ENCODE measurements at regions not wholly inside any gene's neighbourhood (a gene's known extent, or its start where the extent isn't known, plus 50 kb on each side); places are given as distances from the start of the nearest gene placed in this dataset.
A peak's percentile ranks its signal among the peaks of the same experiment; 100 is the strongest.
"Not testable (repeated sequence)": the region's sequence is repeated elsewhere in the genome, so short reads cannot be mapped to it uniquely, and the experiment has no call there.

GRCh38 chrX:12058087-12058486 is 80.2 kb upstream of the FRMPD4 start:
- TF ChIP-seq CTCF (conservative IDR thresholded peaks at IDR 0.05; ENCODE audit: control insufficient read depth, insufficient read depth, low read depth, low read length) = no peak
- no peak for DNase-seq (ENCODE audit: low read depth)

GRCh38 chrX:12060489-12061260 is 77.6 kb upstream of the FRMPD4 start:
- no peak for DNase-seq (ENCODE audit: low read depth)
- no peak for TF ChIP-seq CTCF (conservative IDR thresholded peaks at IDR 0.05; ENCODE audit: control insufficient read depth, insufficient read depth, low read depth, low read length)
- H3K4me3 ChIP-seq (ENCODE audit: control insufficient read depth, low read depth, low read length) = no peak overlapping the region

More at GRCh38 chrX:12058087-12058486, 80.2 kb upstream of the FRMPD4 start:
- no peak overlapping the region for H3K4me3 ChIP-seq (ENCODE audit: control insufficient read depth, low read depth, low read length)

GRCh38 chrX:12065251-12065650 is 73.0 kb upstream of the FRMPD4 start:
- H3K4me3 ChIP-seq (ENCODE audit: control insufficient read depth, low read depth, low read length) = no peak overlapping the region
- no peak for TF ChIP-seq CTCF (conservative IDR thresholded peaks at IDR 0.05; ENCODE audit: control insufficient read depth, insufficient read depth, low read depth, low read length)

GRCh38 chrX:12076046-12076445 is 62.2 kb upstream of the FRMPD4 start:
- DNase-seq (ENCODE audit: low read depth) = peak; percentile 16
- peak; percentile 23 for TF ChIP-seq CTCF (conservative IDR thresholded peaks at IDR 0.05; ENCODE audit: control insufficient read depth, insufficient read depth, low read depth, low read length)
- H3K4me3 ChIP-seq (ENCODE audit: control insufficient read depth, low read depth, low read length) = no peak overlapping the region

More at GRCh38 chrX:12065251-12065650, 73.0 kb upstream of the FRMPD4 start:
- DNase-seq (ENCODE audit: low read depth) = peak; percentile 35

- peak; percentile 54 for DNase-seq (ENCODE audit: low read depth)
- TF ChIP-seq CTCF (conservative IDR thresholded peaks at IDR 0.05; ENCODE audit: control insufficient read depth, insufficient read depth, low read depth, low read length) = peak; percentile 57
- no peak overlapping the region for H3K4me3 ChIP-seq (ENCODE audit: control insufficient read depth, low read depth, low read length)
These were observed 58.0 kb upstream of the FRMPD4 start for GRCh38 chrX:12080265-12080664.

GRCh38 chrX:12082959-12083358 is 55.3 kb upstream of the FRMPD4 start:
- DNase-seq (ENCODE audit: low read depth); H3K4me3 ChIP-seq (ENCODE audit: control insufficient read depth, low read depth, low read length): not testable (repeated sequence)
